ENCODE measurements at regions not wholly inside any gene's neighbourhood (a gene's known extent, or its start where the extent isn't known, plus 50 kb on each side); places are given as distances from the start of the nearest gene placed in this dataset.

DNA sequence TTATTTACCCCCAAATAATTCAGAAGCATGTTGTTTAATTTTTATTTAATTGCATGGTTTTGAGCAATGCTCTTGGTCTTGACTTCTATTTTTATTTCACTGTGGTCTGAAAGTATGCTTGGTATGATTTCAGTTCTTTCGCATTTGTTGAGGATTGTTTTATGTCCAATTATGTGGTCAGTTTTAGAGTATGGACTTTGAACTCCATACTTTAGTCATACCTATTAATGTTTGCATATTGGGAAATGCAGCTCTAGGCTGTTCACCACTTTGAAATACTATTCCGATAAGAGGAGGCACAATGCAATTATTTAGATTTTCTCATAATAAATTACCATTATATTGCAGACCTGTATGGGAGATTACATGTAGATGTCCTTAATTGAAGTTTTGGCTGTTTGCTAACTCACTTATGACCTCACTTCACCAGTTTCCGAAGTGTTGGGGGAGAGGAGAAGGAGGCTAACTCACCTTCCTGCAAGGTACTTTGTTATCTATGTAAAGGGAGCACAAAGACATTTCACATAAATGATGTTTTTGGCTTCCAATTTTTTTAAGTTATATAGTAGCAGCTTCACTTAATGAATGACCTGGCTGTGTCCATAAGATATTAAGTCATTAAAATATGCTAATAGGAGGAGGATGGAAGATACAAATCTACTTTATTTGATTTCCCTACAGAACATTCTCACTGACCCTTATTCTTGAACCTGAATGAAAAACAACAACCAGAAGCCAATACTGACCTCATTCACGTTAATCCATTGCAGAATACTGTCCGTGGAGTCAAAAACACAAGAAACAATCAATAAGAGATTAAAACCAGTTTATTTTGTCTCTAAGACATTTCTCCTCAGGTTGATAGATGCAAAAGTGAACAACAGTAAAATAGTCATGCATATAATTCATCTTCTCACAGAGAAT is 970.3 kb upstream of the ARRDC3 start:
- no peak for TF ChIP-seq CTCF (IDR thresholded peaks at IDR 0.05 in 4 of 5, conservative IDR thresholded peaks at IDR 0.05 in 1 of 5)
- no peak for TF ChIP-seq POLR2A (IDR thresholded peaks at IDR 0.05)
